ENCODE measurements at regions not wholly inside any gene's neighbourhood (a gene's known extent, or its start where the extent isn't known, plus 50 kb on each side); places are given as distances from the start of the nearest gene placed in this dataset.

DNA sequence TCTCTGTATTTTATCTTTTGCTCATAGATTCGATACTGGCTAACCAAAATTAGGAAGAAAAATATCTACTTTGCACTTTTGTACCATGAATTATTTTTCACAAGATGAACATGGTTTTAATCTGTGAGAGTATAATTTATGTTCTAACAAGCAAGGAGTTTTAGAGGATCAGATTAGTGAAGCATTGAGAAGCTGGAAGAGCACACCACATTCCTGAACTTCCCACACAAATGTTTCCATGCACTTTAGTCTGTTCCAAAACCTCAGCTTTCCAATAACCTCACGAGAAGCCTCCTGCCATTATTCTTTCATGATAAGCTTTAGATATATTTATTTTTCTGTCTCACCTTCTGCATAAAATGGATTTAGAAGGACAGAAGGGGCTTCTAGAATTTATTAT, 98.7 kb upstream of the MPDZ start:
- Histone ChIP-seq H3K79me1 (ENCODE audit: insufficient read depth, low read depth, low read length, poor library complexity, severe bottlenecking) (no peaks in the 10 kb centered on the region), H2BK15ac (ENCODE audit: low read depth, low read length) (no peak overlapping the region), H3K23ac (ENCODE audit: insufficient read length, low read depth, low read length) (no peak overlapping the region), H2BK120ac (ENCODE audit: low read depth, low read length, poor library complexity, severe bottlenecking) (no peak overlapping the region), H3K14ac (ENCODE audit: insufficient read depth, low read length) (no peak overlapping the region), H3K79me2 (ENCODE audit: insufficient read depth, low read length) (no peaks in the 10 kb centered on the region), H3K4me1 (ENCODE audit: insufficient read depth, low read length) (no peaks in the 10 kb centered on the region), H3K23me2 (ENCODE audit: insufficient read length, low read depth, low read length, poor library complexity, severe bottlenecking) (no peaks in the 10 kb centered on the region), H3K4ac (ENCODE audit: low read depth, low read length) (no peak overlapping the region), H4K8ac (replicated peaks; ENCODE audit: insufficient read length, low read depth, low read length) (no peak overlapping the region), H3K27me3 (ENCODE audit: insufficient read depth, low read length) (no peaks in the 10 kb centered on the region), H3K18ac (ENCODE audit: insufficient read length, low read depth, low read length) (no peak overlapping the region), H2AFZ (ENCODE audit: low read length) (no peak overlapping the region), H2BK12ac (ENCODE audit: insufficient read length, low read depth, low read length) (no peak overlapping the region), H3K27ac (ENCODE audit: insufficient read length, low read depth, low read length) (no peak overlapping the region), H3K4me2 (ENCODE audit: insufficient read depth, insufficient read length, low read length) (no peak overlapping the region), H4K5ac (ENCODE audit: insufficient read length, low read depth, low read length) (no peak overlapping the region), H3K56ac (ENCODE audit: insufficient read length, low read depth, low read length) (no peak overlapping the region), H2BK20ac (ENCODE audit: low read depth, low read length, poor library complexity, severe bottlenecking) (no peak overlapping the region), H4K20me1 (ENCODE audit: control insufficient read depth, insufficient read depth, insufficient read length) (no peaks in the 10 kb centered on the region), H4K91ac (ENCODE audit: insufficient read length, low read depth, low read length) (no peak overlapping the region), H3T11ph (ENCODE audit: low read length) (no peak overlapping the region), H3K9ac (ENCODE audit: extremely low read depth, insufficient read length, low read length) (no peak overlapping the region), H2BK5ac (ENCODE audit: insufficient read length, low read length) (no peak overlapping the region), H3K9me3 (ENCODE audit: control insufficient read depth, low read depth, low read length) (no peaks in the 10 kb centered on the region), H2AK5ac (ENCODE audit: insufficient read length, low read length) (no peak overlapping the region)
- TF ChIP-seq, protein P1, sequence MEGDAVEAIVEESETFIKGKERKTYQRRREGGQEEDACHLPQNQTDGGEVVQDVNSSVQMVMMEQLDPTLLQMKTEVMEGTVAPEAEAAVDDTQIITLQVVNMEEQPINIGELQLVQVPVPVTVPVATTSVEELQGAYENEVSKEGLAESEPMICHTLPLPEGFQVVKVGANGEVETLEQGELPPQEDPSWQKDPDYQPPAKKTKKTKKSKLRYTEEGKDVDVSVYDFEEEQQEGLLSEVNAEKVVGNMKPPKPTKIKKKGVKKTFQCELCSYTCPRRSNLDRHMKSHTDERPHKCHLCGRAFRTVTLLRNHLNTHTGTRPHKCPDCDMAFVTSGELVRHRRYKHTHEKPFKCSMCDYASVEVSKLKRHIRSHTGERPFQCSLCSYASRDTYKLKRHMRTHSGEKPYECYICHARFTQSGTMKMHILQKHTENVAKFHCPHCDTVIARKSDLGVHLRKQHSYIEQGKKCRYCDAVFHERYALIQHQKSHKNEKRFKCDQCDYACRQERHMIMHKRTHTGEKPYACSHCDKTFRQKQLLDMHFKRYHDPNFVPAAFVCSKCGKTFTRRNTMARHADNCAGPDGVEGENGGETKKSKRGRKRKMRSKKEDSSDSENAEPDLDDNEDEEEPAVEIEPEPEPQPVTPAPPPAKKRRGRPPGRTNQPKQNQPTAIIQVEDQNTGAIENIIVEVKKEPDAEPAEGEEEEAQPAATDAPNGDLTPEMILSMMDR (conservative IDR thresholded peaks at IDR 0.05) = no peak
- no peaks in the 10 kb centered on the region for H3K36me3 Mint-ChIP-seq (ENCODE audit: insufficient read depth in 1 of 3, low read depth in 3 of 3)
- H3K4me1 Mint-ChIP-seq = no peaks in the 10 kb centered on the region
- no peaks in the 10 kb centered on the region for H3K9me3 Mint-ChIP-seq
- H3K27ac Mint-ChIP-seq = no peak overlapping the region
- no CpG with 5 or more reads among the region's 2 CpGs for WGBS (ENCODE audit: extremely low coverage, insufficient read length, low lambda C conversion rate)
- H3K4me3 Mint-ChIP-seq = no peak overlapping the region
- no peaks in the 10 kb centered on the region for H3K27me3 Mint-ChIP-seq (ENCODE audit: low read depth)
- no peak for DNase-seq
